ENCODE measurements at regions not wholly inside any gene's neighbourhood (a gene's known extent, or its start where the extent isn't known, plus 50 kb on each side); places are given as distances from the start of the nearest gene placed in this dataset.
"Not testable (repeated sequence)": the region's sequence is repeated elsewhere in the genome, so short reads cannot be mapped to it uniquely, and the experiment has no call there.

- TF ChIP-seq EP300 (IDR thresholded peaks at IDR 0.05): no peak
- TF ChIP-seq POLR2A (IDR thresholded peaks at IDR 0.05): no peak
- Histone ChIP-seq H3K4me1 (no peaks in the 10 kb centered on the region), H3K36me3 (no peaks in the 10 kb centered on the region), H3K9me3 (peaks cover 0 to 10% (median 0%) of the 10 kb centered on the region in 4 donors), H3K4me3 (no peak overlapping the region), H3K27ac (no peak overlapping the region), H3K27me3 (no peaks in the 10 kb centered on the region)
- 79 to 87% methylated on average over 9 of the region's 9 CpGs for WGBS, 2 donors
- DNase-seq (ENCODE audit: low spot score in 2 of 2): no peak
These were observed 65.8 kb downstream of the MTX3 start for GRCh38 chr5:79924936-79925893.

- no peak overlapping the region for H3K27ac ChIP-seq
- H3K4me1 ChIP-seq: no peaks in the 10 kb centered on the region
- peaks cover 0 to 15% (median 0%) of the 10 kb centered on the region in 4 donors for H3K9me3 ChIP-seq
- no peak overlapping the region for H3K4me3 ChIP-seq
- H3K36me3 ChIP-seq: no peaks in the 10 kb centered on the region
- H3K27me3 ChIP-seq: no peaks in the 10 kb centered on the region
- TF ChIP-seq EP300 (IDR thresholded peaks at IDR 0.05) (no peak), CTCF (IDR thresholded peaks at IDR 0.05) (no peak), POLR2A (IDR thresholded peaks at IDR 0.05) (no peak)
- WGBS, 2 donors: 29 to 33% methylated on average over 1 of the region's 1 CpG
- DNase-seq (ENCODE audit: low spot score in 2 of 2): no peak
These were observed 67.6 kb downstream of the MTX3 start for GRCh38 chr5:79923431-79923830.

- Histone ChIP-seq H3K4me1 (no peaks in the 10 kb centered on the region), H3K9me3 (peaks cover 0 to 23% (median 0%) of the 10 kb centered on the region in 4 donors), H3K27ac (no peak overlapping the region), H3K27me3 (no peaks in the 10 kb centered on the region), H3K4me3 (no peak overlapping the region), H3K36me3 (no peaks in the 10 kb centered on the region)
- no peak for DNase-seq (ENCODE audit: low spot score in 2 of 2)
- 95 to 96% methylated on average over 2 of the region's 2 CpGs for WGBS, 2 donors
- no peak for TF ChIP-seq CTCF (IDR thresholded peaks at IDR 0.05)
- TF ChIP-seq POLR2A (IDR thresholded peaks at IDR 0.05): no peak
- TF ChIP-seq EP300 (IDR thresholded peaks at IDR 0.05): no peak
These were observed 68.4 kb downstream of the MTX3 start for GRCh38 chr5:79922626-79923025.

GRCh38 chr5:79907452-79907851 lies 83.6 kb downstream of the MTX3 start:
- not testable (repeated sequence) for H3K27ac ChIP-seq; H3K36me3 ChIP-seq; H3K4me3 ChIP-seq; H3K4me1 ChIP-seq; H3K27me3 ChIP-seq; H3K9me3 ChIP-seq; DNase-seq (ENCODE audit: low spot score in 2 of 2)
- WGBS, 2 donors: 83 to 93% methylated on average over 1 of the region's 1 CpG

GRCh38 chr5:79902571-79902970 lies 88.5 kb downstream of the MTX3 start:
- H3K9me3 ChIP-seq; H3K36me3 ChIP-seq; H3K27ac ChIP-seq; H3K4me3 ChIP-seq; H3K27me3 ChIP-seq; H3K4me1 ChIP-seq; DNase-seq (ENCODE audit: low spot score in 2 of 2): not testable (repeated sequence)
- WGBS, 2 donors: 96 to 97% methylated on average over 9 to 10 of the region's 10 CpGs

- H3K27ac ChIP-seq: no peak overlapping the region
- no peak overlapping the region for H3K4me3 ChIP-seq
- 57 to 85% methylated on average over 5 of the region's 5 CpGs for WGBS, 2 donors
- DNase-seq (ENCODE audit: low spot score in 2 of 2): no peak
- H3K9me3 ChIP-seq: peaks cover 0 to 8% (median 0%) of the 10 kb centered on the region in 4 donors
- no peaks in the 10 kb centered on the region for H3K36me3 ChIP-seq
- peaks cover 0 to 5% (median 0%) of the 10 kb centered on the region in 4 donors for H3K4me1 ChIP-seq
- no peaks in the 10 kb centered on the region for H3K27me3 ChIP-seq
- TF ChIP-seq EP300 (IDR thresholded peaks at IDR 0.05) (no peak), POLR2A (IDR thresholded peaks at IDR 0.05) (no peak), CTCF (IDR thresholded peaks at IDR 0.05) (no peak)
These were observed 89.4 kb downstream of the MTX3 start for GRCh38 chr5:79901631-79902030.
